ENCODE measurements at regions not wholly inside any gene's neighbourhood (a gene's known extent, or its start where the extent isn't known, plus 50 kb on each side); places are given as distances from the start of the nearest gene placed in this dataset.
"Not testable (repeated sequence)": the region's sequence is repeated elsewhere in the genome, so short reads cannot be mapped to it uniquely, and the experiment has no call there.

- DNase-seq: peak; percentile 34
These were observed 214.4 kb upstream of the CBLB start for GRCh38 chr3:106083207-106083606.

- no peak for DNase-seq
These were observed 215.0 kb upstream of the CBLB start for GRCh38 chr3:106083854-106084253.

GRCh38 chr3:106086038-106086437 lies 217.2 kb upstream of the CBLB start:
- DNase-seq: no peak

GRCh38 chr3:106086636-106087035 lies 217.8 kb upstream of the CBLB start:
- DNase-seq: peak; percentile 32

GRCh38 chr3:106088304-106088703 lies 219.5 kb upstream of the CBLB start:
- no peak for DNase-seq

GRCh38 chr3:106088899-106089298 lies 220.1 kb upstream of the CBLB start:
- no peak for DNase-seq

GRCh38 chr3:106089806-106090205 lies 221.0 kb upstream of the CBLB start:
- no peak for DNase-seq

- no peak for DNase-seq
These were observed 224.0 kb upstream of the CBLB start for GRCh38 chr3:106092792-106093191.

GRCh38 chr3:106093616-106094015 lies 224.8 kb upstream of the CBLB start:
- no peak for DNase-seq

GRCh38 chr3:106097817-106098435 lies 229.1 kb upstream of the CBLB start:
- DNase-seq: no peak

GRCh38 chr3:106103383-106103782 lies 234.6 kb upstream of the CBLB start:
- peak; percentile 79 for DNase-seq

- no peak for DNase-seq
These were observed 235.3 kb upstream of the CBLB start for GRCh38 chr3:106104078-106104477.

- no peak for DNase-seq
These were observed 240.1 kb upstream of the CBLB start for GRCh38 chr3:106108925-106109324.

- not testable (repeated sequence) for DNase-seq
These were observed 243.7 kb upstream of the CBLB start for GRCh38 chr3:106112561-106112960.

GRCh38 chr3:106113747-106114146 lies 244.9 kb upstream of the CBLB start:
- DNase-seq: no peak

GRCh38 chr3:106114220-106114619 lies 245.4 kb upstream of the CBLB start:
- peak; percentile 77 for DNase-seq

- DNase-seq: peak; percentile 76
These were observed 246.0 kb upstream of the CBLB start for GRCh38 chr3:106114848-106115247.

- peak; percentile 27 for DNase-seq
These were observed 246.7 kb upstream of the CBLB start for GRCh38 chr3:106115557-106115956.

- no peak for DNase-seq
These were observed 248.1 kb upstream of the CBLB start for GRCh38 chr3:106116733-106117489.

- peak; percentile 8 for DNase-seq
These were observed 248.7 kb upstream of the CBLB start for GRCh38 chr3:106117490-106117858.

GRCh38 chr3:106119614-106120082 lies 250.8 kb upstream of the CBLB start:
- DNase-seq: peak; percentile 31

GRCh38 chr3:106120356-106120755 lies 251.5 kb upstream of the CBLB start:
- no peak for DNase-seq

- peak; percentile 58 for DNase-seq
These were observed 252.9 kb upstream of the CBLB start for GRCh38 chr3:106121491-106122289.

- DNase-seq: no peak
These were observed 256.0 kb upstream of the CBLB start for GRCh38 chr3:106124818-106125217.
